PC-9 (cell line): ENCODE measurements at regions not wholly inside any gene's neighbourhood (a gene's known extent, or its start where the extent isn't known, plus 50 kb on each side); places are given as distances from the start of the nearest gene placed in this dataset.

Experiments used
- BruUV-seq: library from RNA; stranded (reverse); fragments of 400-500 nt; replicated peaks from 2 replicates; lab custom pipeline; 2021; lab: Mats Ljungman, UMichigan
- CTCF ChIA-PET: fragments of 300-600 bp; sonication (Branson Sonifier 250); formaldehyde crosslinking; loops from one replicate; lab custom pipeline; 2022; ENCODE audit warnings: antibody characterized with exemption; lab: Charles Lee
- POLR2A ChIA-PET: fragments of 300-600 bp; sonication (Branson Sonifier 250); formaldehyde crosslinking; loops from one replicate; lab custom pipeline; 2022; ENCODE audit warnings: antibody characterized with exemption; ENCODE audit not compliant: unreplicated experiment; lab: Charles Lee
- DNase-seq, 2 experiments: peaks; one replicate each; pipeline versions ENCODE4 v3.0.0 to v3.0.0-alpha.2; 2015 to 2022; ENCODE audit warnings: mixed read lengths in 1 of 2
- H2AFZ ChIP-seq: fragments of 200-600 bp; sonication (generic); 2 replicates; pipeline ENCODE4 v1.8.1; 2017; ENCODE audit warnings: antibody characterized with exemption
- H3F3A ChIP-seq: fragments of 200-600 bp; sonication (generic); 2 replicates; pipeline ENCODE4 v1.8.1; 2017; ENCODE audit warnings: antibody characterized with exemption, mild to moderate bottlenecking, low read depth; ENCODE audit not compliant: insufficient read depth
- H3K27ac ChIP-seq: fragments of 200-600 bp; sonication (generic); 2 replicates; pipeline ENCODE4 v1.6.1; 2016; ENCODE audit warnings: mixed run types
- H3K27me3 ChIP-seq: fragments of 200-600 bp; sonication (generic); 2 replicates; pipeline ENCODE4 v1.6.1; 2016; ENCODE audit warnings: low read depth, mixed run types; ENCODE audit not compliant: insufficient read depth
- H3K36me3 ChIP-seq: fragments of 200-600 bp; sonication (generic); 2 replicates; pipeline ENCODE4 v1.6.1; 2016; ENCODE audit warnings: low read depth, mixed run types
- H3K4me1 ChIP-seq: fragments of 200-600 bp; sonication (generic); replicated peaks from 2 replicates; pipeline ENCODE4 v1.6.1; 2016; ENCODE audit warnings: mixed run types; ENCODE audit not compliant: insufficient read depth
- H3K4me2 ChIP-seq: fragments of 200-600 bp; sonication (generic); 2 replicates; pipeline ENCODE4 v1.6.1; 2017; ENCODE audit warnings: mixed run types
- H3K4me3 ChIP-seq: fragments of 200-600 bp; sonication (generic); 2 replicates; pipeline ENCODE4 v1.6.1; 2016; ENCODE audit warnings: mixed run types
- H3K79me2 ChIP-seq: fragments of 200-600 bp; sonication (generic); 2 replicates; pipeline ENCODE4 v1.6.1; 2017; ENCODE audit warnings: low read depth, mixed run types
- H3K9me2 ChIP-seq: fragments of 200-600 bp; sonication (generic); 2 replicates; pipeline ENCODE4 v1.8.1; 2017; ENCODE audit warnings: mild to moderate bottlenecking; ENCODE audit not compliant: insufficient read depth
- H3K9me3 ChIP-seq: fragments of 200-600 bp; sonication (generic); 2 replicates; pipeline ENCODE4 v1.8.1; 2016; ENCODE audit warnings: low read depth; ENCODE audit not compliant: insufficient read depth
- H4K20me1 ChIP-seq: fragments of 200-600 bp; sonication (generic); 2 replicates; pipeline ENCODE4 v1.8.1; 2017; ENCODE audit not compliant: insufficient read depth
- CTCF ChIP-seq: fragments of 200-600 bp; sonication (generic); conservative IDR thresholded peaks from 2 replicates; pipeline ENCODE4 v1.6.1; 2017; ENCODE audit warnings: mixed run types, antibody characterized with exemption, mild to moderate bottlenecking, moderate library complexity
- EZH2 ChIP-seq: fragments of 200-600 bp; sonication (generic); IDR thresholded peaks from 2 replicates; pipeline ENCODE4 v1.8.0; 2017; ENCODE audit warnings: antibody characterized with exemption, low read depth
- intact Hi-C: fragments of 100-400 bp; cut with micrococcal nuclease; formaldehyde crosslinking; loops from one replicate; pipeline ENCODE4 v1.10.0; 2022; ENCODE audit not compliant: unreplicated experiment

GRCh38 chr6:122548820-122549219 lies 61.4 kb upstream of the PKIB start:
- BruUV-seq = no TSS peak
- Histone ChIP-seq H3K27me3 (no peaks in the 10 kb centered on the region), H4K20me1 (no peaks in the 10 kb centered on the region), H3K4me2 (no peak overlapping the region), H3K36me3 (no peaks in the 10 kb centered on the region), H3K9me2 (no peaks in the 10 kb centered on the region), H3F3A (no peaks in the 10 kb centered on the region), H3K4me3 (no peak overlapping the region), H3K27ac (no peak overlapping the region), H3K79me2 (no peaks in the 10 kb centered on the region), H3K4me1 (no peaks in the 10 kb centered on the region), H3K9me3 (no peaks in the 10 kb centered on the region), H2AFZ (no peak overlapping the region)
- no peak for DNase-seq
- CTCF ChIA-PET = no interaction called here
- POLR2A ChIA-PET = no interaction called here
- intact Hi-C loops = no loop called here
- TF ChIP-seq CTCF = no peak
- no peak for TF ChIP-seq EZH2

- H4K20me1 ChIP-seq = no peaks in the 10 kb centered on the region
- intact Hi-C loops = no loop called here
- no peaks in the 10 kb centered on the region for H3K79me2 ChIP-seq
- H3K4me3 ChIP-seq = no peak overlapping the region
- no peaks in the 10 kb centered on the region for H3K36me3 ChIP-seq
- POLR2A ChIA-PET = no interaction called here
- DNase-seq = no peak
- H3K9me2 ChIP-seq = no peaks in the 10 kb centered on the region
- CTCF ChIA-PET = no interaction called here
- H2AFZ ChIP-seq = no peak overlapping the region
- no peak overlapping the region for H3K4me2 ChIP-seq
- no peaks in the 10 kb centered on the region for H3F3A ChIP-seq
- no peaks in the 10 kb centered on the region for H3K4me1 ChIP-seq
- H3K27me3 ChIP-seq = no peaks in the 10 kb centered on the region
- no TSS peak for BruUV-seq
- no peak for TF ChIP-seq CTCF
- no peak for TF ChIP-seq EZH2
- no peak overlapping the region for H3K27ac ChIP-seq
- peaks cover 8% of the 10 kb centered on the region; the same call in 1 of the 2 replicates for H3K9me3 ChIP-seq
Observed at GRCh38 chr6:122553697-122554096, 56.5 kb upstream of the PKIB start.

GRCh38 chr6:122555561-122555960 lies 54.6 kb upstream of the PKIB start:
- Histone ChIP-seq H3F3A (no peaks in the 10 kb centered on the region), H3K4me1 (no peaks in the 10 kb centered on the region), H3K36me3 (no peaks in the 10 kb centered on the region), H3K27ac (no peak overlapping the region), H3K27me3 (no peaks in the 10 kb centered on the region), H3K9me3 (peaks cover 8% of the 10 kb centered on the region; the same call in 1 of the 2 replicates), H4K20me1 (no peaks in the 10 kb centered on the region), H3K79me2 (no peaks in the 10 kb centered on the region), H3K4me2 (no peak overlapping the region), H3K9me2 (no peaks in the 10 kb centered on the region), H2AFZ (no peak overlapping the region), H3K4me3 (no peak overlapping the region)
- no peak for DNase-seq
- BruUV-seq = no TSS peak
- TF ChIP-seq EZH2 = no peak
- TF ChIP-seq CTCF = no peak
- POLR2A ChIA-PET = no interaction called here
- CTCF ChIA-PET = no interaction called here
- intact Hi-C loops = no loop called here
